ENCODE measurements at regions not wholly inside any gene's neighbourhood (a gene's known extent, or its start where the extent isn't known, plus 50 kb on each side); places are given as distances from the start of the nearest gene placed in this dataset.

DNA sequence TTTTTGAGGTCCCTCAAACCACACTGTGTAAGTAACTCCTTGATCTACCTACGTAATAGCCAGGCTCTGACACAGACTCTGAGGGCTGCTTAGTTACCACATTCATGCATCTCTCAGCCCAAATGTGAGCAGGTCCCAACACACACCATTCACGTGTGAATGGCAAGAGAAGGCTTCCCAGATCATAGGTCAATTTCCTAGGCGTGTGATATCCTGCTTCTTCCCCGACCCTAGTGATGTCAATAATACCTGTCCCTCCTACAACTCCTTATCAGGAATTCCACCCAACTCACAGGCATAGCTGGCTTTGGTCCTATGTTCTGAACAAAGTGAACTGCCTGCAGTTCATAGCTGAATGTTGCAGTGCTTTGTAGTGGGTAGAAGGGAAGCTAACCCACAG lies 334.5 kb downstream of the RFC3 start:
- no peaks in the 10 kb centered on the region for H3K9me3 ChIP-seq (ENCODE audit: control insufficient read depth in 4 of 4, low read length in 3 of 4)
- H3K27ac ChIP-seq (ENCODE audit: low read depth in 1 of 2, low read length in 2 of 2) = no peak overlapping the region
- no peaks in the 10 kb centered on the region for H3K4me1 ChIP-seq (ENCODE audit: control insufficient read depth in 4 of 4, insufficient read depth in 4 of 4, low read length in 3 of 4)
- no peaks in the 10 kb centered on the region for H3K36me3 ChIP-seq (ENCODE audit: control insufficient read depth in 4 of 4, insufficient read depth in 3 of 4, low read depth in 1 of 4, low read length in 3 of 4)
- H3K27me3 ChIP-seq (ENCODE audit: control insufficient read depth in 4 of 4, insufficient read depth in 4 of 4, low read length in 3 of 4) = peaks cover 0 to 3% (median 0%) of the 10 kb centered on the region in 4 donors
- 67% methylated on average over 4 of the region's 4 CpGs for WGBS
- TF ChIP-seq, protein P1, sequence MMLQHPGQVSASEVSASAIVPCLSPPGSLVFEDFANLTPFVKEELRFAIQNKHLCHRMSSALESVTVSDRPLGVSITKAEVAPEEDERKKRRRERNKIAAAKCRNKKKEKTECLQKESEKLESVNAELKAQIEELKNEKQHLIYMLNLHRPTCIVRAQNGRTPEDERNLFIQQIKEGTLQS (IDR thresholded peaks at IDR 0.05) = no peak
- TF ChIP-seq NR2F2 (IDR thresholded peaks at IDR 0.05) (no peak), YY1 (IDR thresholded peaks at IDR 0.05) (no peak), SP1 (IDR thresholded peaks at IDR 0.05) (no peak), RAD21 (IDR thresholded peaks at IDR 0.05) (no peak)
- H3K9ac ChIP-seq (ENCODE audit: low read depth in 1 of 2, low read length in 2 of 2) = no peak overlapping the region
- H3K4me3 ChIP-seq (ENCODE audit: low read depth in 1 of 3, low read length in 3 of 3) = no peak overlapping the region
- no peak for DNase-seq (ENCODE audit: low spot score)

DNA sequence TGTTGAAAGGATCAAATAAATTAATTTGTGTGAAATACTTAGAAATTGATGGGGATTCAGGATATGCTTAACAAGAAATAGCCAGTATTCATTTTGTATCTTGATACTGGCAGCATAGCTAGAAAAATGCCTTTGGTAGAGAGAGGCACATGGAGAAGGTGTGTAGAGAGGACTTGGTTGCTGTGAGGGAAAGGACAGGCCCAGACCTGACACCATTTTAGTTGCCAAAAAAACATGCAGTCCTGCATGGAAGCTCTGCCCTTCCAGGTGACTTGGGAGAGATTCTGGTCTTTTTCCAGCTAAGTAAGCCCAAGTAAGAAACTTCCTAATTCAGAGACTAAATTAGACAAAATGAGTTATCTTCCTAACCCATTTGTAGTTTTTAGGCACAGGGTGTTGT lies 335.0 kb downstream of the RFC3 start:
- no peak overlapping the region for H3K4me3 ChIP-seq (ENCODE audit: low read depth in 1 of 3, low read length in 3 of 3)
- H3K27ac ChIP-seq (ENCODE audit: low read depth in 1 of 2, low read length in 2 of 2) = no peak overlapping the region
- H3K9me3 ChIP-seq (ENCODE audit: control insufficient read depth in 4 of 4, low read length in 3 of 4) = no peaks in the 10 kb centered on the region
- TF ChIP-seq, protein P1 (IDR thresholded peaks at IDR 0.05) = no peak
- TF ChIP-seq RXRA (IDR thresholded peaks at IDR 0.05) (no peak), NR2F2 (IDR thresholded peaks at IDR 0.05) (no peak), HNF4A (conservative IDR thresholded peaks at IDR 0.05) (no peak), SP1 (IDR thresholded peaks at IDR 0.05) (no peak), FOXA1 (IDR thresholded peaks at IDR 0.05) (no peak), YY1 (IDR thresholded peaks at IDR 0.05) (no peak), GABPA (IDR thresholded peaks at IDR 0.05 in 1 of 2, conservative IDR thresholded peaks at IDR 0.05 in 1 of 2) (no peak), TAF1 (conservative IDR thresholded peaks at IDR 0.05) (no peak), RAD21 (IDR thresholded peaks at IDR 0.05) (no peak), FOXA2 (IDR thresholded peaks at IDR 0.05) (no peak)
- TF ChIP-seq, protein P2, sequence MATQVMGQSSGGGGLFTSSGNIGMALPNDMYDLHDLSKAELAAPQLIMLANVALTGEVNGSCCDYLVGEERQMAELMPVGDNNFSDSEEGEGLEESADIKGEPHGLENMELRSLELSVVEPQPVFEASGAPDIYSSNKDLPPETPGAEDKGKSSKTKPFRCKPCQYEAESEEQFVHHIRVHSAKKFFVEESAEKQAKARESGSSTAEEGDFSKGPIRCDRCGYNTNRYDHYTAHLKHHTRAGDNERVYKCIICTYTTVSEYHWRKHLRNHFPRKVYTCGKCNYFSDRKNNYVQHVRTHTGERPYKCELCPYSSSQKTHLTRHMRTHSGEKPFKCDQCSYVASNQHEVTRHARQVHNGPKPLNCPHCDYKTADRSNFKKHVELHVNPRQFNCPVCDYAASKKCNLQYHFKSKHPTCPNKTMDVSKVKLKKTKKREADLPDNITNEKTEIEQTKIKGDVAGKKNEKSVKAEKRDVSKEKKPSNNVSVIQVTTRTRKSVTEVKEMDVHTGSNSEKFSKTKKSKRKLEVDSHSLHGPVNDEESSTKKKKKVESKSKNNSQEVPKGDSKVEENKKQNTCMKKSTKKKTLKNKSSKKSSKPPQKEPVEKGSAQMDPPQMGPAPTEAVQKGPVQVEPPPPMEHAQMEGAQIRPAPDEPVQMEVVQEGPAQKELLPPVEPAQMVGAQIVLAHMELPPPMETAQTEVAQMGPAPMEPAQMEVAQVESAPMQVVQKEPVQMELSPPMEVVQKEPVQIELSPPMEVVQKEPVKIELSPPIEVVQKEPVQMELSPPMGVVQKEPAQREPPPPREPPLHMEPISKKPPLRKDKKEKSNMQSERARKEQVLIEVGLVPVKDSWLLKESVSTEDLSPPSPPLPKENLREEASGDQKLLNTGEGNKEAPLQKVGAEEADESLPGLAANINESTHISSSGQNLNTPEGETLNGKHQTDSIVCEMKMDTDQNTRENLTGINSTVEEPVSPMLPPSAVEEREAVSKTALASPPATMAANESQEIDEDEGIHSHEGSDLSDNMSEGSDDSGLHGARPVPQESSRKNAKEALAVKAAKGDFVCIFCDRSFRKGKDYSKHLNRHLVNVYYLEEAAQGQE (IDR thresholded peaks at IDR 0.05) = no peak
- TF ChIP-seq, protein P3, sequence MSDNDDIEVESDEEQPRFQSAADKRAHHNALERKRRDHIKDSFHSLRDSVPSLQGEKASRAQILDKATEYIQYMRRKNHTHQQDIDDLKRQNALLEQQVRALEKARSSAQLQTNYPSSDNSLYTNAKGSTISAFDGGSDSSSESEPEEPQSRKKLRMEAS (IDR thresholded peaks at IDR 0.05) = no peak
- TF ChIP-seq, protein P4, sequence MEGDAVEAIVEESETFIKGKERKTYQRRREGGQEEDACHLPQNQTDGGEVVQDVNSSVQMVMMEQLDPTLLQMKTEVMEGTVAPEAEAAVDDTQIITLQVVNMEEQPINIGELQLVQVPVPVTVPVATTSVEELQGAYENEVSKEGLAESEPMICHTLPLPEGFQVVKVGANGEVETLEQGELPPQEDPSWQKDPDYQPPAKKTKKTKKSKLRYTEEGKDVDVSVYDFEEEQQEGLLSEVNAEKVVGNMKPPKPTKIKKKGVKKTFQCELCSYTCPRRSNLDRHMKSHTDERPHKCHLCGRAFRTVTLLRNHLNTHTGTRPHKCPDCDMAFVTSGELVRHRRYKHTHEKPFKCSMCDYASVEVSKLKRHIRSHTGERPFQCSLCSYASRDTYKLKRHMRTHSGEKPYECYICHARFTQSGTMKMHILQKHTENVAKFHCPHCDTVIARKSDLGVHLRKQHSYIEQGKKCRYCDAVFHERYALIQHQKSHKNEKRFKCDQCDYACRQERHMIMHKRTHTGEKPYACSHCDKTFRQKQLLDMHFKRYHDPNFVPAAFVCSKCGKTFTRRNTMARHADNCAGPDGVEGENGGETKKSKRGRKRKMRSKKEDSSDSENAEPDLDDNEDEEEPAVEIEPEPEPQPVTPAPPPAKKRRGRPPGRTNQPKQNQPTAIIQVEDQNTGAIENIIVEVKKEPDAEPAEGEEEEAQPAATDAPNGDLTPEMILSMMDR (IDR thresholded peaks at IDR 0.05; ENCODE audit: low read depth, low read length, missing input control) = no peak
- no peak for DNase-seq (ENCODE audit: low spot score)
- H3K36me3 ChIP-seq (ENCODE audit: control insufficient read depth in 4 of 4, insufficient read depth in 3 of 4, low read depth in 1 of 4, low read length in 3 of 4) = no peaks in the 10 kb centered on the region
- peaks cover 0 to 3% (median 0%) of the 10 kb centered on the region in 4 donors for H3K27me3 ChIP-seq (ENCODE audit: control insufficient read depth in 4 of 4, insufficient read depth in 4 of 4, low read length in 3 of 4)
- H3K4me1 ChIP-seq (ENCODE audit: control insufficient read depth in 4 of 4, insufficient read depth in 4 of 4, low read length in 3 of 4) = no peaks in the 10 kb centered on the region
- H3K9ac ChIP-seq (ENCODE audit: low read depth in 1 of 2, low read length in 2 of 2) = no peak overlapping the region

Measured in liver (tissue), 8 donors.